Brain microvascular endothelial cell (primary cell): ENCODE measurements at regions not wholly inside any gene's neighbourhood (a gene's known extent, or its start where the extent isn't known, plus 50 kb on each side); places are given as distances from the start of the nearest gene placed in this dataset.
"Not testable (repeated sequence)": the region's sequence is repeated elsewhere in the genome, so short reads cannot be mapped to it uniquely, and the experiment has no call there.

ENCODE experiments used
- DNase-seq: peaks from one replicate; pipeline ENCODE4 v3.0.0-alpha.2; 2020
- H3K27ac ChIP-seq: fragments of 250-450 bp; sonication (Bioruptor Pico); 2 replicates; pipeline ENCODE4 v1.5.1; 2020; ENCODE audit warnings: mild to moderate bottlenecking, moderate library complexity
- H3K27me3 ChIP-seq: fragments of 250-450 bp; sonication (Bioruptor Pico); replicated peaks from 2 replicates; pipeline ENCODE4 v1.5.1; 2020; ENCODE audit warnings: mild to moderate bottlenecking
- H3K36me3 ChIP-seq: fragments of 250-450 bp; sonication (Bioruptor Pico); replicated peaks from 2 replicates; pipeline ENCODE4 v1.5.1; 2020; ENCODE audit warnings: mild to moderate bottlenecking
- H3K4me3 ChIP-seq: 2 replicates; pipeline ENCODE4 v1.5.1; 2011; ENCODE audit warnings: low read depth, mild to moderate bottlenecking, control low read depth, low read length, moderate library complexity
- CTCF ChIP-seq: IDR thresholded peaks from 2 replicates; pipeline ENCODE4 v1.5.1; 2011; ENCODE audit warnings: low read depth, mild to moderate bottlenecking, moderate library complexity, low read length, control low read depth, inconsistent platforms; ENCODE audit errors: missing control alignments
- in situ Hi-C: cut with HindIII; loops from 2 replicates; pipeline ENCODE4 v1.10.0; 2017; ENCODE audit warnings: low sequenced_read_pairs, low pct_ligation_motif_present

- H3K27ac ChIP-seq, H3K4me3 ChIP-seq, in situ Hi-C loops, DNase-seq, H3K27me3 ChIP-seq, H3K36me3 ChIP-seq: not testable (repeated sequence)
Measured at GRCh38 chr19:21668072-21668773, 99.2 kb downstream of the ZNF100 start.

GRCh38 chr19:21655540-21656126 is 111.7 kb downstream of the ZNF100 start:
- H3K27me3 ChIP-seq: no peaks in the 10 kb centered on the region
- no peaks in the 10 kb centered on the region for H3K36me3 ChIP-seq
- DNase-seq: no peak
- no peak overlapping the region for H3K4me3 ChIP-seq
- in situ Hi-C loops: no loop called here
- TF ChIP-seq CTCF: no peak
- H3K27ac ChIP-seq: no peak overlapping the region

- H3K27ac ChIP-seq, DNase-seq, H3K27me3 ChIP-seq, in situ Hi-C loops, H3K4me3 ChIP-seq, H3K36me3 ChIP-seq: not testable (repeated sequence)
Measured at GRCh38 chr19:21651478-21651877, 115.9 kb downstream of the ZNF100 start.

GRCh38 chr19:21638776-21639175 is 128.6 kb downstream of the ZNF100 start:
- no peak for DNase-seq
- in situ Hi-C loops: no loop called here
- Histone ChIP-seq H3K36me3 (no peaks in the 10 kb centered on the region), H3K4me3 (no peak overlapping the region), H3K27me3 (no peaks in the 10 kb centered on the region), H3K27ac (no peak overlapping the region)
- TF ChIP-seq CTCF: no peak

- no peak for DNase-seq
- TF ChIP-seq CTCF: no peak
- no peak overlapping the region for H3K27ac ChIP-seq
- in situ Hi-C loops: no loop called here
- no peak overlapping the region for H3K4me3 ChIP-seq
- no peaks in the 10 kb centered on the region for H3K27me3 ChIP-seq
- no peaks in the 10 kb centered on the region for H3K36me3 ChIP-seq
Measured at GRCh38 chr19:21626924-21627697, 121.7 kb downstream of the ZNF429 start.

- H3K36me3 ChIP-seq: no peaks in the 10 kb centered on the region
- no peak for TF ChIP-seq CTCF
- H3K27ac ChIP-seq: no peak overlapping the region
- DNase-seq: no peak
- no peaks in the 10 kb centered on the region for H3K27me3 ChIP-seq
- in situ Hi-C loops: no loop called here
- H3K4me3 ChIP-seq: no peak overlapping the region
Measured at GRCh38 chr19:21626091-21626490, 120.7 kb downstream of the ZNF429 start.
